Astrocyte (in vitro differentiated cells and primary cell): ENCODE measurements at regions not wholly inside any gene's neighbourhood (a gene's known extent, or its start where the extent isn't known, plus 50 kb on each side); places are given as distances from the start of the nearest gene placed in this dataset.

ENCODE experiments used
- DNase-seq: peaks from one replicate; pipeline ENCODE4 v3.0.0-alpha.2; 2010; ENCODE audit warnings: low read depth
- FAIRE-seq: peaks from 2 replicates; lab custom pipeline; 2011; peaks lifted over from hg19 to GRCh38; lab: Jason Lieb, UNC
- H2AFZ ChIP-seq: 2 replicates; pipeline ENCODE4 v1.6.0; 2012; ENCODE audit warnings: low read depth, low read length, inconsistent platforms
- H3K27ac ChIP-seq: 2 replicates; pipeline ENCODE4 v1.5.1; 2011; ENCODE audit warnings: low read depth, low read length, inconsistent platforms
- H3K27me3 ChIP-seq: 2 replicates; pipeline ENCODE4 v1.6.0; 2011; ENCODE audit warnings: low read length, inconsistent platforms; ENCODE audit not compliant: insufficient read depth
- H3K36me3 ChIP-seq: 2 replicates; pipeline ENCODE4 v1.5.1; 2011; ENCODE audit warnings: low read length, inconsistent platforms; ENCODE audit not compliant: insufficient read depth
- H3K4me1 ChIP-seq: 2 replicates; pipeline ENCODE4 v1.5.1; 2011; ENCODE audit warnings: low read length, inconsistent platforms; ENCODE audit not compliant: insufficient read depth
- H3K4me2 ChIP-seq: 2 replicates; pipeline ENCODE4 v1.6.0; 2012; ENCODE audit warnings: low read length, inconsistent platforms
- H3K4me3 ChIP-seq: 2 replicates; pipeline ENCODE4 v1.5.1; 2011; ENCODE audit warnings: low read depth, mild to moderate bottlenecking, low read length, inconsistent platforms; ENCODE audit not compliant: insufficient read depth
- H3K79me2 ChIP-seq: 2 replicates; pipeline ENCODE4 v1.6.0; 2012; ENCODE audit warnings: mild to moderate bottlenecking, low read length, inconsistent platforms; ENCODE audit not compliant: insufficient read depth
- H3K9ac ChIP-seq: 2 replicates; pipeline ENCODE4 v1.6.0; 2012; ENCODE audit warnings: mild to moderate bottlenecking, low read length, inconsistent platforms
- H3K9me3 ChIP-seq: 2 replicates; pipeline ENCODE4 v1.5.1; 2012; ENCODE audit warnings: low read depth, mild to moderate bottlenecking, low read length, inconsistent platforms; ENCODE audit not compliant: insufficient read depth
- H4K20me1 ChIP-seq: 2 replicates; pipeline ENCODE4 v1.6.0; 2012; ENCODE audit warnings: low read length, inconsistent platforms; ENCODE audit not compliant: insufficient read depth
- H3K27ac Mint-ChIP-seq: one replicate; pipeline ENCODE4 v1.8.0; 2021; ENCODE audit warnings: mild to moderate bottlenecking, mixed read lengths; ENCODE audit not compliant: unreplicated experiment
- H3K27me3 Mint-ChIP-seq: one replicate; pipeline ENCODE4 v1.8.0; 2021; ENCODE audit warnings: low read depth, mixed read lengths; ENCODE audit not compliant: unreplicated experiment
- H3K36me3 Mint-ChIP-seq: one replicate; pipeline ENCODE4 v1.8.0; 2021; ENCODE audit warnings: low read depth, mixed read lengths; ENCODE audit not compliant: unreplicated experiment
- H3K4me1 Mint-ChIP-seq: one replicate; pipeline ENCODE4 v1.8.0; 2021; ENCODE audit warnings: low read depth, mixed read lengths; ENCODE audit not compliant: unreplicated experiment
- H3K4me3 Mint-ChIP-seq: one replicate; pipeline ENCODE4 v1.8.0; 2021; ENCODE audit warnings: mild to moderate bottlenecking, moderate library complexity, mixed read lengths; ENCODE audit not compliant: unreplicated experiment
- H3K9me3 Mint-ChIP-seq: one replicate; pipeline ENCODE4 v1.8.0; 2021; ENCODE audit warnings: mild to moderate bottlenecking, mixed read lengths; ENCODE audit not compliant: unreplicated experiment
- CTCF ChIP-seq: IDR thresholded peaks from 2 replicates; pipeline ENCODE4 v1.5.1; 2011; ENCODE audit warnings: low read depth, mild to moderate bottlenecking, inconsistent platforms, low read length, moderate library complexity; ENCODE audit not compliant: insufficient read depth
- EZH2 ChIP-seq: IDR thresholded peaks from 2 replicates; pipeline ENCODE4 v1.6.1; 2012; ENCODE audit warnings: mild to moderate bottlenecking, low read length, inconsistent platforms; ENCODE audit not compliant: insufficient read depth

GRCh38 chr6:104607501-104607900 is 252.2 kb downstream of the HACE1 start:
- Mint-ChIP-seq H3K4me1 (peaks cover 6% of the 10 kb centered on the region), H3K36me3 (no peaks in the 10 kb centered on the region), H3K27me3 (peaks cover 3% of the 10 kb centered on the region), H3K9me3 (no peaks in the 10 kb centered on the region), H3K4me3 (no peak overlapping the region), H3K27ac (no peak overlapping the region)
- Histone ChIP-seq H3K4me3 (no peak overlapping the region), H3K79me2 (no peaks in the 10 kb centered on the region), H3K4me1 (no peaks in the 10 kb centered on the region), H3K27ac (no peak overlapping the region), H3K27me3 (no peaks in the 10 kb centered on the region), H3K4me2 (no peak overlapping the region), H2AFZ (no peak overlapping the region), H4K20me1 (no peaks in the 10 kb centered on the region), H3K9me3 (no peaks in the 10 kb centered on the region), H3K9ac (no peak overlapping the region), H3K36me3 (no peaks in the 10 kb centered on the region)
- FAIRE-seq (no peak), DNase-seq (no peak)
- TF ChIP-seq CTCF (no peak), EZH2 (no peak)

- Histone ChIP-seq H3K79me2 (no peaks in the 10 kb centered on the region), H3K4me3 (no peak overlapping the region), H3K4me2 (no peak overlapping the region), H4K20me1 (no peaks in the 10 kb centered on the region), H3K4me1 (no peaks in the 10 kb centered on the region), H3K36me3 (no peaks in the 10 kb centered on the region), H3K27me3 (no peaks in the 10 kb centered on the region), H3K27ac (no peak overlapping the region), H3K9ac (no peak overlapping the region), H2AFZ (no peak overlapping the region), H3K9me3 (no peaks in the 10 kb centered on the region)
- TF ChIP-seq EZH2, result no peak
- no peak for TF ChIP-seq CTCF
- FAIRE-seq, result no peak
- Mint-ChIP-seq H3K27me3 (peaks cover 3% of the 10 kb centered on the region), H3K9me3 (no peaks in the 10 kb centered on the region), H3K4me1 (peaks cover 4% of the 10 kb centered on the region), H3K27ac (no peak overlapping the region), H3K4me3 (no peak overlapping the region), H3K36me3 (no peaks in the 10 kb centered on the region)
- DNase-seq, result no peak
Measured at GRCh38 chr6:104606361-104606760, 253.4 kb downstream of the HACE1 start.

DNA sequence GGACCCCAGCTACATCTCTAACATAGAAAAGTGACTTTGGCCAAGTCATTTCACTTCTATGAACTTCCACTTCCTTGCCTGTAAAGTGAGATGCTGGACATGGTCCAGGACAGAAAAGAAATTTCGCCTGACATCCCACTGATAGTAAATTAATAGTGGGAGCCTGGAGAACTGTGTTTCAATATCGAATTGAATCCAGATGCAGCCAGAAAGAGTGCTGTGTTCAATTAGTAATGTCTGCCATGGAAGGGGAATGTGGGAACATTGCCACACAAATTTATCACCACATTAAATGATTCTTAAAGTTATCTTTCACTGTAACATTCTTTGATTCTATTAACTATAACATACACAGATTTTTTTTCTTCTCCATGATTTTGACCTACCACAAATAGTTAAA is 255.0 kb downstream of the HACE1 start:
- Histone ChIP-seq H2AFZ (no peak overlapping the region), H3K4me2 (no peak overlapping the region), H3K79me2 (no peaks in the 10 kb centered on the region), H3K4me1 (no peaks in the 10 kb centered on the region), H3K9me3 (no peaks in the 10 kb centered on the region), H3K36me3 (no peaks in the 10 kb centered on the region), H3K4me3 (no peak overlapping the region), H4K20me1 (no peaks in the 10 kb centered on the region), H3K27me3 (no peaks in the 10 kb centered on the region), H3K9ac (no peak overlapping the region), H3K27ac (no peak overlapping the region)
- no peak for DNase-seq
- Mint-ChIP-seq H3K4me1 (peaks cover 6% of the 10 kb centered on the region), H3K4me3 (no peak overlapping the region), H3K27me3 (peaks cover 3% of the 10 kb centered on the region), H3K9me3 (no peaks in the 10 kb centered on the region), H3K27ac (no peak overlapping the region), H3K36me3 (no peaks in the 10 kb centered on the region)
- no peak for TF ChIP-seq CTCF
- no peak for TF ChIP-seq EZH2
- FAIRE-seq, result no peak
